A172 (cell line): ENCODE measurements at regions not wholly inside any gene's neighbourhood (a gene's known extent, or its start where the extent isn't known, plus 50 kb on each side); places are given as distances from the start of the nearest gene placed in this dataset.

Experiments
- DNase-seq: peaks from one replicate; pipeline ENCODE4 v3.0.0-alpha.2; 2015; ENCODE audit warnings: low spot score

GRCh38 chrX:14476205-14476604 lies 53.1 kb upstream of the GLRA2 start:
- no peak for DNase-seq

DNA sequence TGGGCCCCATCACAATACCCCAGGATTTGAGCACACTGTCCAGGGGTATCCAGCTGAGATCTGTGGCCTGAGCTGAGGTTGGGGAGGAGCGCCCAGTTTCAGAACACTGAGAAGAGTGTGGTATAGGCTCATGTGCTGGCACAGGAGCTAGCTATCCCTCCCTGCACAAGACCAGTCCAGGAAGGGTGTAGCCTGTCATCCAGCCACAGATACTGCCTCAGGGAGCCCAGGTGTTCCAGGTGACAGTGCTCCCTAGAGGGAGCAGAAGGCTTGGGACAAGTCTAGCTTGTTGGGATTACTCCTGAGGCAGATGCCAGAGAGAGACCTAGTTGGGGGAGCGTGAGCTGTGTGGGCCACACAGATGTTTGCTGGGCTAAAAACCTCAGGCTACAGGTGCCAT lies 79.6 kb upstream of the GLRA2 start:
- DNase-seq, result no peak

- DNase-seq, result no peak
Observed at GRCh38 chrX:14448406-14448805, 80.9 kb upstream of the GLRA2 start.

DNA sequence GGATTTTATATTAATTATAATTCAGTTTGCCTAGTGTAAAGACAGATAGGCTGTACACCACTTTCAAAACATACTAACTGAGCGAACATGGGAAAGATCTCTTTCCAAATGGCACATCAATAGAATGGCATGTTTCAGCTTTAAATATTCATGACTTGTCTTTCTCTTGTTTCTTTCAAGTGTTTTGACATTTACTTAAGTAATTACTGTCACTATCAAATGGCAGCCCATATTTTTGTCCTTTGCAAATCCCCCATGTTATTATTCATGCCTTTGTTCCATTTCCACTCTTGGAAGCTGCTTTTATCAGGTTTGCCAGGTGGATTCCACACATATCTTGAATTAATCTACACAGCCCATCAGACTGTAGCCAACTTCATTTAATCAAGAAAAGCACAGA lies 89.2 kb upstream of the GLRA2 start:
- no peak for DNase-seq

- no peak for DNase-seq
Observed at GRCh38 chrX:14427614-14428013, 101.7 kb upstream of the GLRA2 start.

- DNase-seq, result no peak
Observed at GRCh38 chrX:14420841-14421240, 108.5 kb upstream of the GLRA2 start.

- DNase-seq, result no peak
Observed at GRCh38 chrX:14412686-14413085, 116.7 kb upstream of the GLRA2 start.

DNA sequence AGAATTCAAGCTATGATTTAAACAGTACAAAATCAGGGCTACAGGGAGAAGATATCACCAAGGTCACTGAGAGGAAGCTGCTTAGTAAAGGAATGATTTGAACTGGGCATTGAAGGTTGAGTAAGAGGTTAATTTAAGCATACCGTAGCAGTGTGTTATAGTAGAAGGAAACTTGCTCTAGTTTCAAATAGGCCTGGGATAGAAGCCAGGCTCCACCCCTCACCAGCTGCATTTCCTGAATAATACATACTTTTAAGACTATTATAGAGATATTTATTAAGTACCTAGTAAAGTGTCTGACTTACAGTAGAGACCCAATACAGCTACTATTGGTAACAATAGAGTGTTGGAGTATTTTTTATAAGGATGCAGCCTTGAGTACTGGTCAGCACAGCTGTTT lies 118.0 kb upstream of the GLRA2 start:
- DNase-seq, result no peak

GRCh38 chrX:14409341-14409740 lies 120.0 kb upstream of the GLRA2 start:
- DNase-seq, result no peak

- DNase-seq, result no peak
Observed at GRCh38 chrX:14406225-14406624, 123.1 kb upstream of the GLRA2 start.

GRCh38 chrX:14398725-14399124 lies 130.6 kb upstream of the GLRA2 start:
- no peak for DNase-seq

DNA sequence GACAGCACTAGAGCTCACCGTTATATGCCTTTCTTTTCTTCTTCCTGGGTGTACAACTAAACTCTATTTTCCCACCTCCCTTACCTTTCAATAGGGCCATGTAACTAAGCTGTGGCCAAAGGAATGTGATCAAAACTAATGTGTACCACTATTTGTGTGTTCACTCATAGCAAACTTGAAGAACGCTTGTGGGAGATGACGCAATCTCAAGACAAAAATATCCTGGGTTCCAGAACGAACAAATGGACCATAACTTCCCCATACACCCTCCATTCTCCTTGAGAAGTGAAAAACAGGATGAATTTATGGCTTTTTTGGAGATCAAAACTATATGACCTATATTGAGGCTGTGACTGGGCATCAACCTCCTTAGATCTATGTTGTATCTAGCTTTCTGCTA lies 139.7 kb upstream of the GLRA2 start:
- DNase-seq, result no peak

GRCh38 chrX:14386981-14387380 lies 142.4 kb upstream of the GLRA2 start:
- DNase-seq, result no peak

- no peak for DNase-seq
Observed at GRCh38 chrX:14380044-14380443, 149.3 kb upstream of the GLRA2 start.

DNA sequence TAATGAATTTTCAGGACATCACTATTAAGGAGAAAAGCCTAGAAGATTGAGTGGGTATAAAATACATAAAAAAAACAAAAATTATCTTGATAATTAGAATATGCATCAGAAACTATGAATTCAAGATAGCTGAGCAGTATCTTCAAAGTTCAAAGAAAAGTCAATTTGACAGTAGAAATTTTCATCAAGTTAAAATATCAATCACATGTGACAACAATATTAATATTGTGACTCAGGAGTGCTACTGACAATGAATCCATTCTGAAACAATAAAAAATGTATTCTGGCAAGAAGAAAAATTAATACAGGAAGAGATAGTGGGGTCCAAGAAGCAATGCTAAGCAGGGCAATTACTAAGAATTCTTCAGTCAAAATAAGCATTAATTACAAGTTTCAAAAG lies 151.9 kb upstream of the GLRA2 start:
- no peak for DNase-seq

DNA sequence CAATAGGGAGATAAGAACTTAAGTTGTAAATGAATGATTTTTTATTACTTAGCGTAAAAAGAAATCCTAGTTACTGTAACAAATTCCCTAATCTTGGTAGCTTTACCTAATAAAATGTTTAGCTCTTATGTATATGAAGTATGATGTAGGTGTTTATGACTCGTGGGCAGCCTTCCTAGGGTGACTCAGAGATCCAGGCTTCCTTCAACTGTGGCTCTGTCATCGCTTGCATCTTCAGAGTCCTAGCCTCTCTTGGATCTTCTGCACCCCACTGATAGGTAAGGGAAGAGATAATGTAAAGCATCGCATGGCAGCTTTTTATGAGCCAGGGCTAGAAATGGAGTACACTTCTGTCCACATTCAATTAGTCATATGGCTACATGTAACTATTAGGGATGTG lies 165.6 kb upstream of the GLRA2 start:
- no peak for DNase-seq

DNA sequence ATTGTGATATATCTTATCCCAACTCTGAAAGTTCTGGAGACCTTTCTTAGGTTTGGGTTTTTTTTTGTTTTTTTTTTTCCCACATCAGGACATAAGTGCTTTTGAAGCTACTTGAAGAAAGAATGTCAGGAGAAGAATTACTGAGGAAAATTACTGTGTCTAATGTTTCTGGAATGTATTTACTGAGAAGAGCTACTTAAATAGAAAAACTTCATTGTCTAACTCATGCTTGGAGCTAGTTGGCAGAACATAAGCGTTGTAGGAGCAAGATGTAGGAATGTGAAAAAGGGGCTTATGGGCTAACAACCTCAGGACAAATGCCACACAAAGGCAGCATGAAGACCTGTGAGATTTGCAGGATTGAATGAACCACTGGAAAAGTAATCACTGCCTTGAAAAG lies 166.6 kb upstream of the GLRA2 start:
- no peak for DNase-seq

GRCh38 chrX:14361435-14361834 lies 167.9 kb upstream of the GLRA2 start:
- no peak for DNase-seq

- no peak for DNase-seq
Observed at GRCh38 chrX:14359727-14360126, 169.6 kb upstream of the GLRA2 start.

DNA sequence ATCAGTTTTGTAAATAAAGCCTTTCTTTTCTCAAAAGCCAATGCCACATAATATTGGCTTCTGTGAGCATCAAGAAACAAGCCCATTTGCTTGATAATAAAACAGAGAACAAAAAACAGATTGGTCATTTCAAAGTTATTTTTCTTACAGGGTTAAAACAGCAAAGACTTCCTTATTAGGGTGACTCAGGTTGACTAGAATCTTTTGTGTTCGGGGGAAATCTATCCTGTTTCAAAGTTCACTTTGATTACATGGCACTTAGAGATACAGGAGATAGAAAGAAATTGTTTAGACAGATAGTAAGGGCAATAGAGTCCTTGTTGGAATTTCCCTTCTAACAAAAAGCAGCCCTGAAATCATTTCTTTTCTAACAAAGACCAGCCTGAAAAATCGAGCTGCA lies 170.0 kb upstream of the GLRA2 start:
- DNase-seq, result no peak

GRCh38 chrX:14357314-14357713 lies 172.0 kb upstream of the GLRA2 start:
- DNase-seq, result no peak

DNA sequence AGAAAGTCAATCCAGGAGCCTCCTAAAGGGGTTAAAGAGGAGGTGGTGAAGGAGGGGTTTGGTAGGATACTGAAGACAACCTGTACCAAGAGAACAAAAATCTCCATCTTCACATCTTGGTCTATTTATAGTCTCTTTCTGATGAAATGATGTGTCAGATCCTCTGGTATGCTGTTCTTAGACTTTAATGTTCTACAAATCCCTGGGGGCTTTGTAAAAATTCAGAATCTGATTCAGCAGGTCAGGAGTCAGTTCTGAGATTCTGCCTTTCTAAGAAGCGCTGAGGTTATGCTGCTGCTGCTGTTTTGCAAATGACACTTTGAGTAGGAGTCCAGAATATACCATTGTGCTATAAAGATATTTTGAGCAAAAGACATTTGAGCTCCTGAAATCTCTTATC lies 172.9 kb upstream of the GLRA2 start:
- no peak for DNase-seq

DNA sequence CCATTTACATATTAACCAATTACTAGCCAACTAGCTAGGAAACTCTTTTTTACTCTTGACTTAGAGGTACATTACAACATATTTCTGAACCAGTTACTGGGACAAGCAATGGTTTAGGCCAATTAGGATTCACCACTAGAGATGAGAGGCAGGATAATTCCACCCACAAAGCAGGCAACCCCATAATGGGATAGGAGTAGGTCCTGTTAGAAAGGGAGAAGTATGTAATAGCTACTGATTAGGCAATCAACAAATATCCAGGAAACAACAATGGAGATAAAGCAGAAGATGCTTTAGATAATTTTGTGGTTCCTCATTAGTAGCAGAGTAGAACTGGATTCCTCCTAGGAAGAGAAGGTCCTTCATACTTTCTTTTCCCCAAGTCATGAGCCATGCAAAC lies 173.8 kb upstream of the GLRA2 start:
- no peak for DNase-seq

- no peak for DNase-seq
Observed at GRCh38 chrX:14354521-14354920, 174.8 kb upstream of the GLRA2 start.

GRCh38 chrX:14352511-14352910 lies 176.8 kb upstream of the GLRA2 start:
- no peak for DNase-seq
